Endothelial cell (in vitro differentiated cells): ENCODE measurements at regions not wholly inside any gene's neighbourhood (a gene's known extent, or its start where the extent isn't known, plus 50 kb on each side); places are given as distances from the start of the nearest gene placed in this dataset.

Experiments used
- DNase-seq: peaks from one replicate; pipeline ENCODE4 v3.0.0; 2021; ENCODE audit warnings: low spot score
- H3K27ac Mint-ChIP-seq: one replicate; pipeline ENCODE4 v1.8.0; 2021; ENCODE audit warnings: mixed read lengths, inconsistent platforms; ENCODE audit not compliant: unreplicated experiment
- H3K27me3 Mint-ChIP-seq: one replicate; pipeline ENCODE4 v1.8.0; 2021; ENCODE audit warnings: mild to moderate bottlenecking, moderate library complexity, mixed read lengths, inconsistent platforms; ENCODE audit not compliant: unreplicated experiment
- H3K36me3 Mint-ChIP-seq: one replicate; pipeline ENCODE4 v1.8.0; 2021; ENCODE audit warnings: mild to moderate bottlenecking, low read depth, mixed read lengths, inconsistent platforms; ENCODE audit not compliant: unreplicated experiment
- H3K4me1 Mint-ChIP-seq: one replicate; pipeline ENCODE4 v1.8.0; 2021; ENCODE audit warnings: mild to moderate bottlenecking, mixed read lengths, inconsistent platforms; ENCODE audit not compliant: unreplicated experiment
- H3K4me3 Mint-ChIP-seq: one replicate; pipeline ENCODE4 v1.8.0; 2021; ENCODE audit warnings: mild to moderate bottlenecking, mixed read lengths, inconsistent platforms; ENCODE audit not compliant: unreplicated experiment
- H3K9me3 Mint-ChIP-seq: one replicate; pipeline ENCODE4 v1.8.0; 2021; ENCODE audit warnings: mixed read lengths, inconsistent platforms; ENCODE audit not compliant: unreplicated experiment
- TF ChIP-seq, protein P1 (sequence below): fragments of 200-600 bp; sonication (generic); IDR thresholded peaks from one replicate; pipeline ENCODE4 v1.5.0; 2021; ENCODE audit warnings: antibody characterized with exemption; ENCODE audit not compliant: unreplicated experiment

DNA sequence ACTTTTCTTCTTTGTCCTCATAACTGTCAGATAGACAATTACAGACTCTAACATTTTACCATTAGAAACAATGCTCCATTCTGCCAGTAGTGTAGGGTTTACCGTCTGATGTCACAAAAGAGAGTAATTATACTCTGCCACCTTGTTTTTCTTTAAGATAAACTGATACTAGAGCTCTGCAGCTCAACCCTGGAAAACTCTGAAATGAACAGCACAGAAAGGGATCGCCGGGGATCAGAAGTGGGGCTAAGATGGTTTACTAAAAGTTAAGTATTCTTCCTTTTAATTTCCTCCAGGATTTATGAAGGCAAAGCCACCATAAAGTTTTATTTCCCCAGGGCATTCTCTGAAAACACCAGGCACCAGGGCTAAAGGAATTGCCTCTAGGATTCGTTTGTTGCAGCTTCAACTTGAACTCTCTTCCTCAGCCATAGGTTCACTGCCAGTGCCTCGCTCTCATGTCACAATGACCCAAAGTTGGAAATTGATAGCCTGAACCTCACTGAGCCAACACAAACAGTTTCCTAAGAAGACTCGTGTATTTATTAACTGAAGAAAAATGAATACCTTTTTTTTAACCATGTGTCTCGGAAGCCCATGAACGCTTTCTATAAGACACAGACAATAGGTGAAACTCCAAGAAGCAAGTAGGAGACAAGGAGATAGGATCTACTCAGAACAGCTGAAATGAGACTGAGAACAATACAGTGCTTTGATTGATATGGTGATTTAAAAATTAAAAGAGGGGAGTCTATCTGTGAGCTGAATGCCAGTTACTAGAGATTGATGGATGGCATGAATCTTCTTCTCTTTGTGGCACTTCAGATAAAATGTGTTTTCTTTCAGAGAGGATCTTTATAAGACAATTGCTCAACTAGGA lies 121.5 kb upstream of the SPATS2L start:
- Mint-ChIP-seq H3K4me3 (no peak overlapping the region), H3K9me3 (no peaks in the 10 kb centered on the region), H3K36me3 (no peaks in the 10 kb centered on the region), H3K27me3 (peaks cover 4% of the 10 kb centered on the region), H3K4me1 (peaks cover 3% of the 10 kb centered on the region), H3K27ac (no peak overlapping the region)
- DNase-seq = no peak
- TF ChIP-seq, protein P1, sequence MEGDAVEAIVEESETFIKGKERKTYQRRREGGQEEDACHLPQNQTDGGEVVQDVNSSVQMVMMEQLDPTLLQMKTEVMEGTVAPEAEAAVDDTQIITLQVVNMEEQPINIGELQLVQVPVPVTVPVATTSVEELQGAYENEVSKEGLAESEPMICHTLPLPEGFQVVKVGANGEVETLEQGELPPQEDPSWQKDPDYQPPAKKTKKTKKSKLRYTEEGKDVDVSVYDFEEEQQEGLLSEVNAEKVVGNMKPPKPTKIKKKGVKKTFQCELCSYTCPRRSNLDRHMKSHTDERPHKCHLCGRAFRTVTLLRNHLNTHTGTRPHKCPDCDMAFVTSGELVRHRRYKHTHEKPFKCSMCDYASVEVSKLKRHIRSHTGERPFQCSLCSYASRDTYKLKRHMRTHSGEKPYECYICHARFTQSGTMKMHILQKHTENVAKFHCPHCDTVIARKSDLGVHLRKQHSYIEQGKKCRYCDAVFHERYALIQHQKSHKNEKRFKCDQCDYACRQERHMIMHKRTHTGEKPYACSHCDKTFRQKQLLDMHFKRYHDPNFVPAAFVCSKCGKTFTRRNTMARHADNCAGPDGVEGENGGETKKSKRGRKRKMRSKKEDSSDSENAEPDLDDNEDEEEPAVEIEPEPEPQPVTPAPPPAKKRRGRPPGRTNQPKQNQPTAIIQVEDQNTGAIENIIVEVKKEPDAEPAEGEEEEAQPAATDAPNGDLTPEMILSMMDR = no peak

GRCh38 chr2:200185628-200186000 lies 120.9 kb upstream of the SPATS2L start:
- peaks cover 1% of the 10 kb centered on the region for H3K27me3 Mint-ChIP-seq
- H3K4me1 Mint-ChIP-seq = peaks cover 3% of the 10 kb centered on the region
- DNase-seq = no peak
- H3K36me3 Mint-ChIP-seq = no peaks in the 10 kb centered on the region
- no peak overlapping the region for H3K4me3 Mint-ChIP-seq
- no peaks in the 10 kb centered on the region for H3K9me3 Mint-ChIP-seq
- H3K27ac Mint-ChIP-seq = no peak overlapping the region
- TF ChIP-seq, protein P1 = no peak

GRCh38 chr2:200186002-200186401 lies 120.5 kb upstream of the SPATS2L start:
- Mint-ChIP-seq H3K4me3 (no peak overlapping the region), H3K4me1 (peaks cover 3% of the 10 kb centered on the region), H3K9me3 (no peaks in the 10 kb centered on the region), H3K27ac (no peak overlapping the region), H3K27me3 (no peaks in the 10 kb centered on the region), H3K36me3 (no peaks in the 10 kb centered on the region)
- TF ChIP-seq, protein P1 = no peak
- DNase-seq = no peak

DNA sequence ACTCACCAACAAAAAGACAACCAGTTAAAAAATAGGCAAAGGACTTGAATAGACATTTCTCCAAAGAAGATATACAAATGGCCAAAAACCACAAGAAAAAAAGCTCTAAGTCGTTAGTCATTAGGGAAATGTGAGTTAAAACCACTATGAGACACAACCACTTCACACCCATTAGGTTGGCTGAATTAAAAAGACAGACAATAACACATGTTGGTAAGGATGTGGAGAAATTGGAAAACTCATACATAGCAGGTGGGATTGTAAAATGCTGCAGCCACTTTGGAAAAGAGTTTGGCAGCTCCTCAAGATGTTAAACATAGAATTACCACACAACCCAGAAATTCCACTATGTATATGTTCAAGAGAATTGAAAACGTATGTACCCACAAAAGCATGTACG lies 117.6 kb upstream of the SPATS2L start:
- Mint-ChIP-seq H3K27ac (no peak overlapping the region), H3K9me3 (no peaks in the 10 kb centered on the region), H3K36me3 (no peaks in the 10 kb centered on the region), H3K27me3 (no peaks in the 10 kb centered on the region), H3K4me1 (peaks cover 3% of the 10 kb centered on the region), H3K4me3 (no peak overlapping the region)
- TF ChIP-seq, protein P1 = no peak
- no peak for DNase-seq

DNA sequence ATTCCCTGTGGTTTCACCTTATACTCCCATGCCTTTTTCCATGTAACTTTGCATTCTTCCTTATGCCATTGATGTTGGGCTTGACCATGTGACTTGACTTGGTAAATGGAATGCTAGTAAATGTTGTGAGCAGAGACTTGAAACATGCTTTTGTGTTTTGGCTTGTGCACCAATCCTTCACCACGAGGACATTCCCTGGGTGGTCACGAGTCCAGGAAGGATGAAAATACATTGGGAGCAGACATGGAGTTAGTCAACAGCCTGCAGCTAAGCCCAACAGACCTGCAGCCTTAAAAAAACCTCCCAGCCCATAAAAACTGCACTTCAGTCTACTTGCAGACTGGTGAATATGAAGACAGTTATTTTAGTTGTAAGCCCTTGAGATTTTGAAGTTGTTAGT lies 116.5 kb upstream of the SPATS2L start:
- Mint-ChIP-seq H3K4me1 (peaks cover 3% of the 10 kb centered on the region), H3K27ac (no peak overlapping the region), H3K27me3 (no peaks in the 10 kb centered on the region), H3K9me3 (no peaks in the 10 kb centered on the region), H3K4me3 (no peak overlapping the region), H3K36me3 (no peaks in the 10 kb centered on the region)
- TF ChIP-seq, protein P1 = no peak
- no peak for DNase-seq
